Adrenal gland (tissue), 9 donors: ENCODE measurements at regions not wholly inside any gene's neighbourhood (a gene's known extent, or its start where the extent isn't known, plus 50 kb on each side); places are given as distances from the start of the nearest gene placed in this dataset.

ENCODE experiments used
- DNase-seq, 7 donors: peaks; one replicate each; pipeline ENCODE4 v3.0.0-alpha.2; 2019 to 2020
- H3K27ac ChIP-seq, 5 donors: fragments of 200-600 bp; sonication (generic) in 4 of 5; 1 replicate in 3 of 5; 2 replicates in 2 of 5; pipeline versions ENCODE4 v1.5.1 to v1.8.0; 2016 to 2020; ENCODE audit warnings: mild to moderate bottlenecking in 1 of 5
- H3K27me3 ChIP-seq: fragments of 200-600 bp; 2 replicates; pipeline ENCODE4 v1.8.0; 2021
- H3K36me3 ChIP-seq, 2 donors: fragments of 200-600 bp; replicated peaks in 1 of 2; 1 replicate in 1 of 2; 2 replicates in 1 of 2; pipeline versions ENCODE4 v1.5.1 to v1.8.0; 2018 to 2022
- H3K4me1 ChIP-seq, 2 donors: fragments of 200-600 bp; replicated peaks in 1 of 2; 1 replicate in 1 of 2; 2 replicates in 1 of 2; pipeline versions ENCODE4 v1.5.1 to v1.8.0; 2018 to 2021
- H3K4me3 ChIP-seq, 4 donors: fragments of 200-600 bp; sonication (generic) in 3 of 4; one replicate each; pipeline ENCODE4 v1.5.1; 2016 to 2018
- H3K9me3 ChIP-seq, 3 donors: fragments of 200-600 bp; sonication (generic) in 1 of 3; replicated peaks in 1 of 3; 1 replicate in 2 of 3; 2 replicates in 1 of 3; pipeline versions ENCODE4 v1.5.1 to v1.8.0; 2016 to 2021
- POLR2A ChIP-seq, 2 donors: fragments of 450-650 bp; IDR thresholded peaks; one replicate each; pipeline ENCODE4 v1.6.1; 2017; ENCODE audit warnings: antibody characterized with exemption in 2 of 2, mild to moderate bottlenecking in 2 of 2, moderate library complexity in 1 of 2
- WGBS, 4 donors: extraction: QIAGEN DNeasy Blood & Tissue Kit in 2 of 4; methylation state at CpG; one replicate each; pipeline versions ENCODE4 v1.1.5 to v1.1.7; 2013 to 2017; 5-methylcytosine and 5-hydroxymethylcytosine counted together
- intact Hi-C, 2 donors: fragments of 100-400 bp; cut with DNase I; formaldehyde crosslinking; loops; one replicate each; pipeline versions ENCODE4 v1.14.1 to v1.15.0; 2022 to 2023
- TF ChIP-seq, protein P1 (sequence below), 6 experiments: fragments of 450-650 bp in 4 of 6; fragments of 200-600 bp in 2 of 6; sonication (generic) in 1 of 6; IDR thresholded peaks; 1 replicate in 5 of 6; 2 replicates in 1 of 6; pipeline versions ENCODE4 v1.5.1 to v1.8.0; 2016 to 2021; ENCODE audit warnings: antibody characterized with exemption in 6 of 6, mild to moderate bottlenecking in 2 of 6, moderate library complexity in 1 of 6
- donor health status: healthy with polysubstance abuse.
- donor health status: Bipolar disorder and iron deficiency.
- donor health status: DM: yes; HTN: yes; CAD: no.
- donor health status: DM: no; HTN: no; CAD: no.
- donor health status: DM: no; HTN: no; CAD: no.

DNA sequence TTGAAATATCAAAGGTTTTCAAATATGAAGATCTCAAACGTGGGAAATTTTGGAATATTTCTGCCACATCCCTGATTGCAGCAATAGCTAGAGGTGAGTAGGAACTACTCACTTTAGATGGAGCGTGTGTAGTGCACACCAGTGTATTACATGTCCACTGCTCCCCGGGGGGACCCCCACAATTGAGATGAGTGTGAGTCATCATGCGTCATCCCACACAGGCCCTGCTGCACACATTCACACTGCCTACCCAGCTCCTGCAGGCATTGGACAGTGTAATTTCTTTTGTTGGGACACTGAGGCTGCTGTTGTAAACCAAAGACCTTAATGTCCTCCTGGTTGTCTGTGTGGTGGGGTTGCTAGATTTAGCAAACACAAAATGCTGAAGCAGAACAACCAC lies 280.0 kb downstream of the GAS1 start:
- 79 to 88% (median 81%) methylated on average over 4 of the region's 4 CpGs for WGBS, 4 donors
- no peaks in the 10 kb centered on the region for H3K9me3 ChIP-seq
- no peaks in the 10 kb centered on the region for H3K4me1 ChIP-seq
- H3K27me3 ChIP-seq, result no peaks in the 10 kb centered on the region
- no peak for DNase-seq
- TF ChIP-seq, protein P1, sequence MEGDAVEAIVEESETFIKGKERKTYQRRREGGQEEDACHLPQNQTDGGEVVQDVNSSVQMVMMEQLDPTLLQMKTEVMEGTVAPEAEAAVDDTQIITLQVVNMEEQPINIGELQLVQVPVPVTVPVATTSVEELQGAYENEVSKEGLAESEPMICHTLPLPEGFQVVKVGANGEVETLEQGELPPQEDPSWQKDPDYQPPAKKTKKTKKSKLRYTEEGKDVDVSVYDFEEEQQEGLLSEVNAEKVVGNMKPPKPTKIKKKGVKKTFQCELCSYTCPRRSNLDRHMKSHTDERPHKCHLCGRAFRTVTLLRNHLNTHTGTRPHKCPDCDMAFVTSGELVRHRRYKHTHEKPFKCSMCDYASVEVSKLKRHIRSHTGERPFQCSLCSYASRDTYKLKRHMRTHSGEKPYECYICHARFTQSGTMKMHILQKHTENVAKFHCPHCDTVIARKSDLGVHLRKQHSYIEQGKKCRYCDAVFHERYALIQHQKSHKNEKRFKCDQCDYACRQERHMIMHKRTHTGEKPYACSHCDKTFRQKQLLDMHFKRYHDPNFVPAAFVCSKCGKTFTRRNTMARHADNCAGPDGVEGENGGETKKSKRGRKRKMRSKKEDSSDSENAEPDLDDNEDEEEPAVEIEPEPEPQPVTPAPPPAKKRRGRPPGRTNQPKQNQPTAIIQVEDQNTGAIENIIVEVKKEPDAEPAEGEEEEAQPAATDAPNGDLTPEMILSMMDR (IDR thresholded peaks at IDR 0.05), result no peak
- TF ChIP-seq POLR2A (IDR thresholded peaks at IDR 0.05), result no peak
- intact Hi-C loops, result no loop called here
- H3K36me3 ChIP-seq, result no peaks in the 10 kb centered on the region
- H3K4me3 ChIP-seq, result no peak overlapping the region
- H3K27ac ChIP-seq, result no peak overlapping the region

DNA sequence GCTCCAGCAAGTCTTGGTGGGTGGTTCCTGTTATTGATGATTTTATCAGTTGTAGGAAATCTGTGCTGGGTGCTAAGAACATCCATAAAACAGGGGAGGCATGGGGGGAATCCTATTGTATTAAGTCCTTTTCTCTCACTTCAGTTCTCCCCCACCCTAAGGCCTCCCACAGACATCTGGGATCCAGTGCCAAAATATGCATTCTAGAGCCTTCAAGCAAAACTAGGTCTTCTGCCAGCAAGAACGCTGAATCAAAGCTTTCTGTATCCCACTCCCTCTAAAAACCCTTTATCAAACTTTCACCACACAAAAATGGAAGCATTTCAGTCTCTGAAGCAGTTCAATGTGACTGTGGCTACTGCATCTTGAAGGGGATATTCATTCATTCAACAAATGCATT lies 281.9 kb downstream of the GAS1 start:
- DNase-seq, result no peak
- WGBS, 4 donors, result 58 to 70% (median 60%) methylated on average over 1 of the region's 1 CpG
- Histone ChIP-seq H3K4me1 (no peaks in the 10 kb centered on the region), H3K4me3 (no peak overlapping the region), H3K27ac (no peak overlapping the region), H3K9me3 (no peaks in the 10 kb centered on the region), H3K27me3 (no peaks in the 10 kb centered on the region), H3K36me3 (no peaks in the 10 kb centered on the region)
- no peak for TF ChIP-seq POLR2A (IDR thresholded peaks at IDR 0.05)
- TF ChIP-seq, protein P1 (IDR thresholded peaks at IDR 0.05), result no peak
- intact Hi-C loops, result no loop called here

DNA sequence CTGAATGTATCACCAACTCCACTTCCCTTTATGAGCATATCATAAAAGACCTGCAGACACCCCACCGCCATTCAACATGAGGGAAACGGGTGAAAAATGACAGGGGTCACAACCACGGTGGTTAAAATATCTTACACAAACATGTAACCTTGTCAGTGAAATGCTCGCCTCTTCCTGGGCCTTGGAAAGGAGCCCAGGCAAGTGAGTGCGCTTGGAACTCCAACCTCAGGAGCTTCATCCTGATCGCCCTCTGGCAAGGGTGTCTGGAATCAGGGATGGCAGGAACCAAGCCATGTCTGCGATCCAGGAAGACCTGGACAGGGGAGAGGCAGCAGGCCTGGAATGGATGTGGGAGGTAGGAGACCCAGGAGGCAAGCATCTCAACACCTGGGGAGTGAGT lies 282.7 kb downstream of the GAS1 start:
- H3K9me3 ChIP-seq, result no peaks in the 10 kb centered on the region
- H3K27me3 ChIP-seq, result no peaks in the 10 kb centered on the region
- no peak overlapping the region for H3K27ac ChIP-seq
- DNase-seq, result no peak
- H3K4me3 ChIP-seq, result no peak overlapping the region
- H3K4me1 ChIP-seq, result no peaks in the 10 kb centered on the region
- no peak for TF ChIP-seq POLR2A (IDR thresholded peaks at IDR 0.05)
- TF ChIP-seq, protein P1 (IDR thresholded peaks at IDR 0.05), result no peak
- H3K36me3 ChIP-seq, result no peaks in the 10 kb centered on the region
- intact Hi-C loops, result no loop called here
- WGBS, 4 donors, result 61 to 71% (median 65%) methylated on average over 6 to 7 of the region's 7 CpGs

DNA sequence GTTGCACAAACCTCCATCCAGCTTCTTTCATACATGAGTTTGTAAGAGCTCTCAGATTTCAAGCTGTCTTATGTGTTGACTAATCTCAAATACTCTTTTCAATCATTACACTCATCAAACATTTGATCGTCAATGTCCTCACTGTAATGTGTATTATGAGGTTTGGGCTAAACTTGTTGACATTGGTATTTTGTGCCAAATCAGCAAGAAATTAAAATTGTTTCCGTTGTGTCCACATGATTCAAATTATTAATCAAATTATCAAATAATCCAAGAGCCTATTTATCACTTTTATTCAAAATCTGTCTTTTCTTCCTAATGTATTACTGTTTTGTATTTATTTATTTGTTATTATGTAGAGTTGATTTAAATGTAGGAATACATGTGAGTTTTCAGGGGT lies 283.4 kb downstream of the GAS1 start:
- H3K36me3 ChIP-seq, result no peaks in the 10 kb centered on the region
- DNase-seq, result no peak
- 71 to 91% (median 85%) methylated on average over 2 of the region's 2 CpGs for WGBS, 4 donors
- H3K4me3 ChIP-seq, result no peak overlapping the region
- intact Hi-C loops, result no loop called here
- no peaks in the 10 kb centered on the region for H3K27me3 ChIP-seq
- H3K27ac ChIP-seq, result no peak overlapping the region
- TF ChIP-seq, protein P1 (IDR thresholded peaks at IDR 0.05), result no peak
- no peak for TF ChIP-seq POLR2A (IDR thresholded peaks at IDR 0.05)
- no peaks in the 10 kb centered on the region for H3K4me1 ChIP-seq
- no peaks in the 10 kb centered on the region for H3K9me3 ChIP-seq
